Mucosa of descending colon (tissue), 3 donors: ENCODE measurements at regions not wholly inside any gene's neighbourhood (a gene's known extent, or its start where the extent isn't known, plus 50 kb on each side); places are given as distances from the start of the nearest gene placed in this dataset.

Source experiments
- ATAC-seq: fragments of 200-7000 bp; cut with Tn5 transposase; one replicate; pipeline ENCODE4 v1.9.1; 2020; ENCODE audit warnings: mild to moderate bottlenecking, moderate library complexity
- DNase-seq, 3 donors: peaks; one replicate each; pipeline ENCODE4 v3.0.0-alpha.2; 2020
- H3K36me3 ChIP-seq: fragments of 200-600 bp; one replicate; pipeline ENCODE4 v1.8.0; 2021; ENCODE audit warnings: low read depth, mild to moderate bottlenecking
- H3K4me1 ChIP-seq: fragments of 200-600 bp; one replicate; pipeline ENCODE4 v1.8.0; 2021; ENCODE audit warnings: low read depth, mild to moderate bottlenecking
- H3K4me3 ChIP-seq: fragments of 200-600 bp; one replicate; pipeline ENCODE4 v1.8.0; 2021; ENCODE audit warnings: mild to moderate bottlenecking
- H3K9me3 ChIP-seq: fragments of 200-600 bp; one replicate; pipeline ENCODE4 v1.8.0; 2021; ENCODE audit warnings: mild to moderate bottlenecking
- intact Hi-C, 2 donors: fragments of 100-400 bp; cut with DNase I in 1 of 2; cut with micrococcal nuclease in 1 of 2; formaldehyde crosslinking; loops; one replicate each; pipeline versions ENCODE4 v1.11.0 to v1.11.1; 2022; cut with DNase I, micrococcal nuclease
- TF ChIP-seq, protein P1 (sequence below): fragments of 200-600 bp; IDR thresholded peaks from one replicate; pipeline ENCODE4 v1.8.0; 2022; ENCODE audit warnings: antibody characterized with exemption, mild to moderate bottlenecking
- donor health status: DM: no; HTN: no; CAD: no; lungs with moderate emphysema.
- donor health status: DM: no; HTN: no; CAD: no.
- donor health status: DM: no; HTN: yes; CAD: no.

GRCh38 chr5:164614707-164615106 lies 1109.3 kb downstream of the MAT2B start:
- H3K4me1 ChIP-seq: no peaks in the 10 kb centered on the region
- DNase-seq (no peak), ATAC-seq (no peak)
- H3K9me3 ChIP-seq: no peaks in the 10 kb centered on the region
- TF ChIP-seq, protein P1, sequence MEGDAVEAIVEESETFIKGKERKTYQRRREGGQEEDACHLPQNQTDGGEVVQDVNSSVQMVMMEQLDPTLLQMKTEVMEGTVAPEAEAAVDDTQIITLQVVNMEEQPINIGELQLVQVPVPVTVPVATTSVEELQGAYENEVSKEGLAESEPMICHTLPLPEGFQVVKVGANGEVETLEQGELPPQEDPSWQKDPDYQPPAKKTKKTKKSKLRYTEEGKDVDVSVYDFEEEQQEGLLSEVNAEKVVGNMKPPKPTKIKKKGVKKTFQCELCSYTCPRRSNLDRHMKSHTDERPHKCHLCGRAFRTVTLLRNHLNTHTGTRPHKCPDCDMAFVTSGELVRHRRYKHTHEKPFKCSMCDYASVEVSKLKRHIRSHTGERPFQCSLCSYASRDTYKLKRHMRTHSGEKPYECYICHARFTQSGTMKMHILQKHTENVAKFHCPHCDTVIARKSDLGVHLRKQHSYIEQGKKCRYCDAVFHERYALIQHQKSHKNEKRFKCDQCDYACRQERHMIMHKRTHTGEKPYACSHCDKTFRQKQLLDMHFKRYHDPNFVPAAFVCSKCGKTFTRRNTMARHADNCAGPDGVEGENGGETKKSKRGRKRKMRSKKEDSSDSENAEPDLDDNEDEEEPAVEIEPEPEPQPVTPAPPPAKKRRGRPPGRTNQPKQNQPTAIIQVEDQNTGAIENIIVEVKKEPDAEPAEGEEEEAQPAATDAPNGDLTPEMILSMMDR: no peak
- no peak overlapping the region for H3K4me3 ChIP-seq
- intact Hi-C loops: no loop called here
- no peaks in the 10 kb centered on the region for H3K36me3 ChIP-seq

GRCh38 chr5:164617290-164617689 lies 1111.9 kb downstream of the MAT2B start:
- intact Hi-C loops: no loop called here
- Histone ChIP-seq H3K4me1 (no peaks in the 10 kb centered on the region), H3K9me3 (no peaks in the 10 kb centered on the region), H3K36me3 (no peaks in the 10 kb centered on the region), H3K4me3 (no peak overlapping the region)
- TF ChIP-seq, protein P1: no peak
- ATAC-seq (no peak), DNase-seq (no peak)

- H3K9me3 ChIP-seq: no peaks in the 10 kb centered on the region
- TF ChIP-seq, protein P1: no peak
- no peak overlapping the region for H3K4me3 ChIP-seq
Measured at GRCh38 chr5:164627021-164627420, 1121.6 kb downstream of the MAT2B start.

DNA sequence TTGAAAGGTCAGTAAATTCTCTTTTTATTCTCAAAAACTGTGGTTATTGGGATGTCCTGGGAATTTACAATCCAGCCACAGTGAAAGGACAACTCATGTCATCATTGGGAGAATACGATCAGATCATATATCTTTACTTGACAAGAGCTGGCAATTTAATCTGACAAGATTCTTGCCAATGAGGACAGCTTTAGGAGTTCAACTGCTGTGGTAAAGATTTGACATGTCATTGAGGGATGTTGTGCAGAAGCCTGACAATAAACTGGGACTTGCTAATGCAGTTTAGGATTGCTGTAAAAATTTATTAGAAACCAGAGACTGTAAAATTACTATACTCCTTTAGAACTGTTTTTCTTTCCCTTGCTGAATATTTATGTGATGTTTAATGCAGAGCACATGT lies 1131.0 kb downstream of the MAT2B start:
- no peaks in the 10 kb centered on the region for H3K4me1 ChIP-seq
- intact Hi-C loops: no loop called here
- no peak for ATAC-seq

More at GRCh38 chr5:164627021-164627420, 1121.6 kb downstream of the MAT2B start:
- DNase-seq: no peak
- intact Hi-C loops: no loop called here
- no peak for ATAC-seq
- Histone ChIP-seq H3K4me1 (no peaks in the 10 kb centered on the region), H3K36me3 (no peaks in the 10 kb centered on the region)

GRCh38 chr5:164637931-164638521 lies 1132.6 kb downstream of the MAT2B start:
- Histone ChIP-seq H3K9me3 (no peaks in the 10 kb centered on the region), H3K4me3 (no peak overlapping the region), H3K36me3 (no peaks in the 10 kb centered on the region), H3K4me1 (no peaks in the 10 kb centered on the region)
- TF ChIP-seq, protein P1: no peak
- intact Hi-C loops: no loop called here
- no peak for ATAC-seq
- DNase-seq: no peak

More for the DNA sequence above, 1131.0 kb downstream of the MAT2B start:
- Histone ChIP-seq H3K36me3 (no peaks in the 10 kb centered on the region), H3K4me3 (no peak overlapping the region), H3K9me3 (no peaks in the 10 kb centered on the region)
- TF ChIP-seq, protein P1: no peak
- DNase-seq: no peak

DNA sequence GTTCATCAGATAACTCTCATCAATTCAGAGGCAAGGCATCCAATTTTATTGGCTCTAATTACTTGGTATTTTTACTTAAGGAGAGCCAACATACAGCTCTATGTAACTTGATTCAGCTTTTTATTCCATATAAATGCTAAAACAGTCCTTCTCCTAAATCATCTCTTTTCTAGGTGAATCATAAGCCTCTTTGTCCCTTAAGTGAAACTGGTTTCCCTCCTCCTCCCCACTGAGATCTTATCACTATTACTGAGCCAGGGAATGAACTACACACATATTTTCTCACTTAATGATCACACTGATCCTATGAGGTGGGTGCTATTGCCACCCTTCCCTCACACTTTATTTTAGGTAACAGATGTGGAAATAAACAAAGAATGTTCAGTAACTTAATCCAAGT lies 1143.8 kb downstream of the MAT2B start:
- Histone ChIP-seq H3K9me3 (no peaks in the 10 kb centered on the region), H3K36me3 (no peaks in the 10 kb centered on the region), H3K4me3 (no peak overlapping the region), H3K4me1 (no peaks in the 10 kb centered on the region)
- ATAC-seq (no peak), DNase-seq (no peak)
- TF ChIP-seq, protein P1: no peak
- intact Hi-C loops: no loop called here
